Cardiac fibroblast (primary cell): ENCODE measurements at regions not wholly inside any gene's neighbourhood (a gene's known extent, or its start where the extent isn't known, plus 50 kb on each side); places are given as distances from the start of the nearest gene placed in this dataset.

Experiments used
- DNase-seq, 2 donors: peaks; one replicate each; pipeline versions ENCODE4 v3.0.0 to v3.0.0-alpha.2; 2010; ENCODE audit warnings: low read depth in 2 of 2
- H3K4me3 ChIP-seq, 2 donors: replicated peaks in 1 of 2; 1 replicate in 1 of 2; 2 replicates in 1 of 2; pipeline ENCODE4 v1.5.1; 2011; ENCODE audit warnings: low read depth in 2 of 2, low read length in 2 of 2, mild to moderate bottlenecking in 2 of 2, moderate library complexity in 1 of 2
- CTCF ChIP-seq: IDR thresholded peaks from one replicate; pipeline ENCODE4 v1.5.1; 2011; ENCODE audit warnings: low read depth, mild to moderate bottlenecking, low read length, inconsistent platforms

- TF ChIP-seq CTCF, result no peak
- no peak overlapping the region for H3K4me3 ChIP-seq
- peak; percentile 57 to 76 for DNase-seq
Observed at GRCh38 chrX:40504801-40505605, 75.8 kb upstream of the ATP6AP2 start.

DNA sequence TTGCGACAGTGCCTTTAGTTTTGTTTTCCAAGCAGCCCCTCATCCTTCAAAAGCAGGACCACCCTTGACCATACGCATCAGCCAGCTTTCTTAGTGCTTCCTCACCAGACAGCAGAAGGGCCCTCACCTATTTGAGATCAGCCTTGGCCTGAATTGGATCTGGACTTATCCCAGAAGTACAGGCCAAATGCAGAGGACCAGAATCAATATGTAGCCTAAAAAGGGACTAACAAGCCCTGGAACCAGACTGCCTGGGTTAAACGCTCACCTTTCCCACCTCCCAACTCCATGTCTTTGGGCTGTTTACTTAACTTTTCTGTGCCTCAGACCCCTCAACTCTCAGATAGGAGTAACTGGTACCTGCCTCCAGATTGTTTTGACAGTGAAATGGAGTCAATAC is 77.7 kb upstream of the ATP6AP2 start:
- no peak overlapping the region for H3K4me3 ChIP-seq
- TF ChIP-seq CTCF, result no peak
- no peak for DNase-seq

GRCh38 chrX:40502688-40503087 is 78.1 kb upstream of the ATP6AP2 start:
- TF ChIP-seq CTCF, result no peak
- no peak overlapping the region for H3K4me3 ChIP-seq

GRCh38 chrX:40501164-40501855 is 79.5 kb upstream of the ATP6AP2 start:
- DNase-seq, result no peak
- no peak overlapping the region for H3K4me3 ChIP-seq
- no peak for TF ChIP-seq CTCF

More at GRCh38 chrX:40502688-40503087, 78.1 kb upstream of the ATP6AP2 start:
- DNase-seq, result no peak

DNA sequence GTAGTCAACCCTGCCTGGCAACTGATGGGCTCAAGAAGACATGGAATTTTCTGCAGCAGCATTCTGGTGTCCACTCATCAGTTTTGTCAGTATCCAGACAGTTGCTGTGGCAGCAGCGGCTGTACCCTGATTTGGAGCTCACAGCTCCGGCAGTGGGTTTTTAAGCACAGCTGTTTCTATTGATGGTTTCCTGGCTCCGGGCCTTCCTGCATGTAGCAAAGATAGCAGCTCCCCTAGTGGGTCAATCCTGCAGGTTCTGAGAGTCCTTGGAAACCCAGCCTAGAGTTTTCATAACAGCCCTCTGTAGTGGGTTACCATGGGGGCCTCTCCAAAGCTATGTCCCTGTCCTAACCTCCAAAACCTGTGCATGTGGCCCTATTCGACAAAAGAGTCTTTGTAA is 84.0 kb upstream of the ATP6AP2 start:
- no peak overlapping the region for H3K4me3 ChIP-seq
- peak; percentile 13 for TF ChIP-seq CTCF
- peak in 1 of 2 donors; percentile 33 for DNase-seq

GRCh38 chrX:40495659-40496058 is 85.1 kb upstream of the ATP6AP2 start:
- TF ChIP-seq CTCF, result no peak
- H3K4me3 ChIP-seq, result no peak overlapping the region
- DNase-seq, result no peak
